OCI-LY1 (cell line): ENCODE measurements at regions not wholly inside any gene's neighbourhood (a gene's known extent, or its start where the extent isn't known, plus 50 kb on each side); places are given as distances from the start of the nearest gene placed in this dataset.

Experiments used
- H2AFZ ChIP-seq: fragments of 200-600 bp; sonication (generic), shearing (Covaris generic); 2 replicates; pipeline ENCODE4 v1.6.0; 2014; ENCODE audit warnings: antibody characterized with exemption, mild to moderate bottlenecking, low read length
- H3F3A ChIP-seq: fragments of 200-600 bp; sonication (generic), shearing (Covaris generic); 2 replicates; pipeline ENCODE4 v1.6.0; 2014; ENCODE audit warnings: mild to moderate bottlenecking, antibody characterized with exemption, low read length, moderate library complexity; ENCODE audit not compliant: insufficient read depth
- H3K27ac ChIP-seq: fragments of 200-600 bp; sonication (generic); 2 replicates; pipeline ENCODE4 v1.5.1; 2014; ENCODE audit warnings: low read length, mixed run types, mild to moderate bottlenecking, low read depth; ENCODE audit not compliant: poor library complexity, severe bottlenecking
- H3K27me3 ChIP-seq: fragments of 200-600 bp; sonication (generic); 2 replicates; pipeline ENCODE4 v1.6.0; 2014; ENCODE audit warnings: antibody characterized with exemption, mild to moderate bottlenecking, low read length, moderate library complexity; ENCODE audit not compliant: insufficient read depth
- H3K36me3 ChIP-seq: fragments of 200-600 bp; sonication (generic); 2 replicates; pipeline ENCODE4 v1.6.1; 2014; ENCODE audit warnings: mild to moderate bottlenecking, antibody characterized with exemption, low read length, moderate library complexity, mixed read lengths; ENCODE audit not compliant: insufficient read depth
- H3K4me1 ChIP-seq: fragments of 200-600 bp; sonication (generic); 2 replicates; pipeline ENCODE4 v1.5.1; 2014; ENCODE audit warnings: mild to moderate bottlenecking, low read length, moderate library complexity; ENCODE audit not compliant: insufficient read depth, severe bottlenecking
- H3K4me2 ChIP-seq: fragments of 200-600 bp; sonication (generic), shearing (Covaris generic); 2 replicates; pipeline ENCODE4 v1.6.1; 2014; ENCODE audit warnings: low read length
- H3K4me3 ChIP-seq: fragments of 200-600 bp; sonication (generic); 2 replicates; pipeline ENCODE4 v1.5.1; 2014; ENCODE audit warnings: low read length, low read depth, mild to moderate bottlenecking, mixed read lengths; ENCODE audit not compliant: poor library complexity, severe bottlenecking
- H3K79me2 ChIP-seq: fragments of 200-600 bp; shearing (Covaris generic); 2 replicates; pipeline ENCODE4 v1.6.1; 2016; ENCODE audit warnings: mixed run types, low read length, mixed read lengths; ENCODE audit not compliant: insufficient read depth
- H3K9ac ChIP-seq: fragments of 200-600 bp; sonication (generic), shearing (Covaris generic); 2 replicates; pipeline ENCODE4 v1.6.1; 2014; ENCODE audit warnings: mild to moderate bottlenecking, low read length, mixed read lengths
- H3K9me2 ChIP-seq: fragments of 200-600 bp; sonication (generic), shearing (Covaris generic); 2 replicates; pipeline ENCODE4 v1.6.1; 2014; ENCODE audit warnings: low read depth, mild to moderate bottlenecking, low read length, mixed read lengths
- H3K9me3 ChIP-seq: fragments of 200-600 bp; shearing (Covaris generic); 2 replicates; pipeline ENCODE4 v1.6.1; 2014; ENCODE audit warnings: low read length, mixed read lengths
- H4K20me1 ChIP-seq: fragments of 200-600 bp; sonication (generic), shearing (Covaris generic); 2 replicates; pipeline ENCODE4 v1.6.0; 2016; ENCODE audit warnings: mild to moderate bottlenecking, low read length; ENCODE audit not compliant: insufficient read depth
- EZH2 ChIP-seq: fragments of 200-600 bp; sonication (generic), shearing (Covaris generic); IDR thresholded peaks from 2 replicates; pipeline ENCODE4 v1.8.0; 2017; ENCODE audit warnings: borderline replicate concordance, mixed run types, mild to moderate bottlenecking, antibody characterized with exemption, low read length, moderate library complexity, mixed read lengths
- TF ChIP-seq, protein P1 (sequence below): fragments of 200-600 bp; sonication (generic), shearing (Covaris generic); IDR thresholded peaks from 2 replicates; pipeline ENCODE4 v1.5.1; 2017; ENCODE audit warnings: mild to moderate bottlenecking, antibody characterized with exemption, low read length, moderate library complexity, mixed read lengths

GRCh38 chr14:28677381-28677780 lies 89.2 kb upstream of the FOXG1 start:
- Histone ChIP-seq H3K9ac (no peak overlapping the region), H4K20me1 (no peaks in the 10 kb centered on the region), H3K9me3 (no peaks in the 10 kb centered on the region), H3K27ac (no peak overlapping the region), H2AFZ (no peak overlapping the region), H3K4me2 (no peak overlapping the region), H3K27me3 (no peaks in the 10 kb centered on the region), H3F3A (no peaks in the 10 kb centered on the region), H3K4me3 (no peak overlapping the region), H3K9me2 (no peaks in the 10 kb centered on the region), H3K36me3 (no peaks in the 10 kb centered on the region), H3K79me2 (no peaks in the 10 kb centered on the region), H3K4me1 (no peaks in the 10 kb centered on the region)
- TF ChIP-seq, protein P1, sequence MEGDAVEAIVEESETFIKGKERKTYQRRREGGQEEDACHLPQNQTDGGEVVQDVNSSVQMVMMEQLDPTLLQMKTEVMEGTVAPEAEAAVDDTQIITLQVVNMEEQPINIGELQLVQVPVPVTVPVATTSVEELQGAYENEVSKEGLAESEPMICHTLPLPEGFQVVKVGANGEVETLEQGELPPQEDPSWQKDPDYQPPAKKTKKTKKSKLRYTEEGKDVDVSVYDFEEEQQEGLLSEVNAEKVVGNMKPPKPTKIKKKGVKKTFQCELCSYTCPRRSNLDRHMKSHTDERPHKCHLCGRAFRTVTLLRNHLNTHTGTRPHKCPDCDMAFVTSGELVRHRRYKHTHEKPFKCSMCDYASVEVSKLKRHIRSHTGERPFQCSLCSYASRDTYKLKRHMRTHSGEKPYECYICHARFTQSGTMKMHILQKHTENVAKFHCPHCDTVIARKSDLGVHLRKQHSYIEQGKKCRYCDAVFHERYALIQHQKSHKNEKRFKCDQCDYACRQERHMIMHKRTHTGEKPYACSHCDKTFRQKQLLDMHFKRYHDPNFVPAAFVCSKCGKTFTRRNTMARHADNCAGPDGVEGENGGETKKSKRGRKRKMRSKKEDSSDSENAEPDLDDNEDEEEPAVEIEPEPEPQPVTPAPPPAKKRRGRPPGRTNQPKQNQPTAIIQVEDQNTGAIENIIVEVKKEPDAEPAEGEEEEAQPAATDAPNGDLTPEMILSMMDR: no peak
- TF ChIP-seq EZH2: no peak

- H3K9ac ChIP-seq: no peak overlapping the region
- no peak overlapping the region for H3K4me3 ChIP-seq
- no peak overlapping the region for H2AFZ ChIP-seq
- H4K20me1 ChIP-seq: no peaks in the 10 kb centered on the region
- H3K4me2 ChIP-seq: no peak overlapping the region
- H3K27ac ChIP-seq: no peak overlapping the region
- H3K27me3 ChIP-seq: no peaks in the 10 kb centered on the region
- no peaks in the 10 kb centered on the region for H3K4me1 ChIP-seq
- H3K9me2 ChIP-seq: no peaks in the 10 kb centered on the region
- H3K36me3 ChIP-seq: no peaks in the 10 kb centered on the region
- H3F3A ChIP-seq: no peaks in the 10 kb centered on the region
- no peaks in the 10 kb centered on the region for H3K9me3 ChIP-seq
- TF ChIP-seq EZH2: no peak
- TF ChIP-seq, protein P1: no peak
- no peaks in the 10 kb centered on the region for H3K79me2 ChIP-seq
Observed at GRCh38 chr14:28678887-28679286, 87.7 kb upstream of the FOXG1 start.

GRCh38 chr14:28681681-28682080 lies 84.9 kb upstream of the FOXG1 start:
- TF ChIP-seq, protein P1: no peak
- no peak for TF ChIP-seq EZH2
- no peaks in the 10 kb centered on the region for H3K9me2 ChIP-seq
- H3F3A ChIP-seq: no peaks in the 10 kb centered on the region

More at GRCh38 chr14:28681681-28682080, 84.9 kb upstream of the FOXG1 start:
- H3K27ac ChIP-seq: no peak overlapping the region
- H3K79me2 ChIP-seq: no peaks in the 10 kb centered on the region
- no peaks in the 10 kb centered on the region for H3K4me1 ChIP-seq
- H4K20me1 ChIP-seq: no peaks in the 10 kb centered on the region
- H3K4me3 ChIP-seq: no peak overlapping the region
- no peaks in the 10 kb centered on the region for H3K9me3 ChIP-seq
- no peaks in the 10 kb centered on the region for H3K36me3 ChIP-seq
- no peaks in the 10 kb centered on the region for H3K27me3 ChIP-seq
- no peak overlapping the region for H2AFZ ChIP-seq
- H3K4me2 ChIP-seq: no peak overlapping the region
- no peak overlapping the region for H3K9ac ChIP-seq
